Endothelial cell of umbilical vein (primary cell): ENCODE measurements at regions not wholly inside any gene's neighbourhood (a gene's known extent, or its start where the extent isn't known, plus 50 kb on each side); places are given as distances from the start of the nearest gene placed in this dataset.

Source experiments
- BruUV-seq: library from RNA; stranded (reverse); fragments of 400-500 nt; replicated peaks from 2 replicates; lab custom pipeline; 2021; lab: Mats Ljungman, UMichigan
- CTCF ChIA-PET: fragments of 300-600, 350-600 bp; sonication (Branson Sonifier 250); formaldehyde crosslinking; loops from one replicate; lab custom pipeline; 2021; ENCODE audit warnings: antibody characterized with exemption, inconsistent platforms; lab: Charles Lee
- POLR2A ChIA-PET: fragments of 300-600, 350-600 bp; sonication (Branson Sonifier 250); formaldehyde crosslinking; loops from one replicate; lab custom pipeline; 2021; ENCODE audit warnings: antibody characterized with exemption, inconsistent platforms; lab: Charles Lee
- DNase-seq: peaks from one replicate; pipeline ENCODE4 v3.0.0-alpha.2; 2011; ENCODE audit warnings: low read depth, low spot score
- FAIRE-seq: peaks from 2 replicates; lab custom pipeline; 2011; peaks lifted over from hg19 to GRCh38; lab: Jason Lieb, UNC
- H2AFZ ChIP-seq: 2 replicates; pipeline ENCODE4 v1.6.0; 2012; ENCODE audit warnings: low read depth, low read length, control low read depth, inconsistent platforms
- H3K27ac ChIP-seq: 2 replicates; pipeline ENCODE4 v1.5.1; 2011; ENCODE audit warnings: low read depth, mild to moderate bottlenecking, control low read depth, low read length, moderate library complexity; ENCODE audit not compliant: insufficient read depth
- H3K27me3 ChIP-seq, 2 experiments: 2 replicates each; pipeline versions ENCODE4 v1.6.0 to v1.6.1; 2011; ENCODE audit warnings: low read length in 2 of 2, mixed read lengths in 1 of 2; ENCODE audit not compliant: control insufficient read depth in 2 of 2, insufficient read depth in 2 of 2
- H3K36me3 ChIP-seq, 2 experiments: 2 replicates in 1 of 2; 3 replicates in 1 of 2; pipeline ENCODE4 v1.5.1; 2011; ENCODE audit warnings: low read length in 2 of 2, mild to moderate bottlenecking in 1 of 2, moderate library complexity in 1 of 2; ENCODE audit not compliant: control insufficient read depth in 2 of 2, insufficient read depth in 2 of 2; ENCODE audit errors: extremely low read depth in 1 of 2
- H3K4me1 ChIP-seq: 3 replicates; pipeline ENCODE4 v1.5.1; 2011; ENCODE audit warnings: mild to moderate bottlenecking, low read length; ENCODE audit not compliant: control insufficient read depth, insufficient read depth; ENCODE audit errors: extremely low read depth
- H3K4me2 ChIP-seq: 2 replicates; pipeline ENCODE4 v1.6.1; 2011; ENCODE audit warnings: low read length, control low read depth, mixed read lengths; ENCODE audit not compliant: insufficient read depth
- H3K4me3 ChIP-seq, 3 experiments: fragments of 200-600 bp in 1 of 3; sonication (generic), shearing (Covaris generic) in 1 of 3; replicated peaks in 1 of 3; 2 replicates each; pipeline ENCODE4 v1.5.1; 2011 to 2016; ENCODE audit warnings: control low read depth in 3 of 3, low read length in 3 of 3, mild to moderate bottlenecking in 2 of 3, inconsistent platforms in 1 of 3, low read depth in 1 of 3, moderate library complexity in 1 of 3; ENCODE audit not compliant: insufficient read depth in 1 of 3
- H3K79me2 ChIP-seq: 2 replicates; pipeline ENCODE4 v1.6.0; 2012; ENCODE audit warnings: low read length, inconsistent platforms; ENCODE audit not compliant: control insufficient read depth, insufficient read depth
- H3K9ac ChIP-seq: replicated peaks from 2 replicates; pipeline ENCODE3; 2011; ENCODE audit warnings: low read length, control low read depth; ENCODE audit not compliant: insufficient read depth; ENCODE audit errors: extremely low read depth
- H3K9me1 ChIP-seq: replicated peaks from 3 replicates; pipeline ENCODE4 v1.6.0; 2011; ENCODE audit warnings: mild to moderate bottlenecking, low read length; ENCODE audit not compliant: control insufficient read depth, insufficient read depth; ENCODE audit errors: extremely low read depth
- H3K9me3 ChIP-seq: replicated peaks from 2 replicates; pipeline ENCODE4 v1.5.1; 2012; ENCODE audit warnings: low read length, inconsistent platforms; ENCODE audit not compliant: control insufficient read depth, insufficient read depth
- H4K20me1 ChIP-seq: replicated peaks from 2 replicates; pipeline ENCODE3; 2011; ENCODE audit warnings: mild to moderate bottlenecking, low read length; ENCODE audit not compliant: control insufficient read depth, insufficient read depth; ENCODE audit errors: extremely low read depth
- EZH2 ChIP-seq: IDR thresholded peaks from 2 replicates; pipeline ENCODE4 v1.6.1; 2012; ENCODE audit warnings: borderline replicate concordance, low read depth, mild to moderate bottlenecking, moderate library complexity, low read length, inconsistent platforms; ENCODE audit not compliant: severe bottlenecking
- FOS ChIP-seq: IDR thresholded peaks from 2 replicates; pipeline ENCODE4 v1.6.1; 2011; ENCODE audit warnings: mild to moderate bottlenecking, low read length, moderate library complexity, borderline replicate concordance; ENCODE audit not compliant: insufficient read depth
- GATA2 ChIP-seq: IDR thresholded peaks from 2 replicates; pipeline ENCODE4 v1.7.0; 2011; ENCODE audit warnings: low read depth, mild to moderate bottlenecking, moderate library complexity, mixed read lengths, low read length; ENCODE audit not compliant: insufficient read length, insufficient read depth
- JUN ChIP-seq: IDR thresholded peaks from 2 replicates; pipeline ENCODE4 v1.6.1; 2011; ENCODE audit warnings: borderline replicate concordance, low read depth; ENCODE audit not compliant: insufficient read length, insufficient read depth
- MYC ChIP-seq: IDR thresholded peaks from one replicate; pipeline ENCODE4 v1.6.1; 2011; ENCODE audit warnings: mild to moderate bottlenecking, low read depth, low read length
- POLR2A ChIP-seq: IDR thresholded peaks from 2 replicates; pipeline ENCODE4 v1.6.1; 2012; ENCODE audit warnings: low read depth, mild to moderate bottlenecking, control low read depth, low read length
- POLR2AphosphoS5 ChIP-seq: IDR thresholded peaks from 2 replicates; pipeline ENCODE4 v1.6.1; 2012; ENCODE audit warnings: low read depth, mild to moderate bottlenecking, control low read depth, low read length, moderate library complexity; ENCODE audit not compliant: insufficient read depth
- dilution Hi-C: fragments of 300-500 bp; cut with MboI; formaldehyde crosslinking; loops from one replicate; pipeline ENCODE4 v1.15.0; 2019; ENCODE audit warnings: low sequenced_read_pairs; ENCODE audit not compliant: extremely low pct_ligation_motif_present
- intact Hi-C: fragments of 100-400 bp; cut with micrococcal nuclease; formaldehyde crosslinking; loops from one replicate; pipeline ENCODE4 v1.10.0; 2022
- TF ChIP-seq, protein P1 (sequence below), 2 donors: IDR thresholded peaks; 1 replicate in 1 of 2; 2 replicates in 1 of 2; pipeline ENCODE4 v1.5.1; 2011; ENCODE audit warnings: low read length in 2 of 2, mild to moderate bottlenecking in 2 of 2, moderate library complexity in 2 of 2, control low read depth in 1 of 2, inconsistent platforms in 1 of 2, low read depth in 1 of 2; ENCODE audit not compliant: insufficient read depth in 1 of 2; ENCODE audit errors: extremely low read depth in 1 of 2
- TF ChIP-seq, protein P2 (sequence below): IDR thresholded peaks from 2 replicates; pipeline ENCODE4 v1.6.1; 2011; ENCODE audit not compliant: insufficient read depth, insufficient read length

DNA sequence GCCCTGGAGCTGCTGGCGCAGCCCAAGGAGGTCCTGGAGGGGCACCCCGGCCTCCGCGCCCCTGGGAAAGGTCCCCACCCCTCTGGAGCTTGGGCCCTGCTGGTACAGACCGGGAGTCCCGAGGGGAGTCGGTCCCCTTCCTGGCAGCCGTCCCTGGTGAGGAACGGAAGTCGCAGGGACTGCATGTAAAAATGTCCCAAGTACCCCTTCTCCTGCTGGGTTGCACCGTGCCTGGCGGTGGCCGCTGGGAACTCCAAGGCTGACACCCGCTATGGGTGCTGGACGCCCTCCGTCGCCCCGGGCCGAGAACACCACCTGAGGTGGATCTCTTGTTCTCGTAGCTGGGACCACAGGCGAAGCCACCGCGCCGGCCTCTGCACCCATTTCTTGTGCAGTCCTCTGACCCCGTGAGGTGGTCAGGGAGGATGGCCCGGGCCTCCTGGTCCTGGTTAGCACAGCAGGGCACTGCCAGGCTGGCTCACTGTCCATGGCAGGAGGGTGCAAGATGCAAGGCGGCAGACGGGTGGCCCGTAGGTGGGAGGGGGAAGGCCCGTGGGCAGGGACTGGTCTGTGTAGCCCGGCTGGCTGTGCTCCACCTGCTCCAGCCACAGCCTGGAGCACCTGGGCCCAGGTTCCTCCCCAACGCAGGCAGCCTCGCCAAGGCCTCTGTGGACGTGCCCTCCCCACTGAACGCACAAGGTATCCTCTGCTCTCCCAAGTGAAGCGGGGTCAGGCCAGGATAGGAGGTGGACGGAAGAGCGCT is 165.2 kb downstream of the IGLL1 start:
- H3K9me3 ChIP-seq = no peaks in the 10 kb centered on the region
- no peak overlapping the region for H3K9ac ChIP-seq
- no peak overlapping the region for H2AFZ ChIP-seq
- dilution Hi-C loops (no loop called here), intact Hi-C loops (no loop called here)
- H3K4me1 ChIP-seq = no peaks in the 10 kb centered on the region
- POLR2A ChIA-PET = no interaction called here
- BruUV-seq = no TSS peak
- no peak overlapping the region for H3K4me3 ChIP-seq
- H3K79me2 ChIP-seq = no peaks in the 10 kb centered on the region
- H3K36me3 ChIP-seq = no peaks in the 10 kb centered on the region
- no peak for TF ChIP-seq POLR2A
- TF ChIP-seq GATA2 = no peak
- TF ChIP-seq, protein P1, sequence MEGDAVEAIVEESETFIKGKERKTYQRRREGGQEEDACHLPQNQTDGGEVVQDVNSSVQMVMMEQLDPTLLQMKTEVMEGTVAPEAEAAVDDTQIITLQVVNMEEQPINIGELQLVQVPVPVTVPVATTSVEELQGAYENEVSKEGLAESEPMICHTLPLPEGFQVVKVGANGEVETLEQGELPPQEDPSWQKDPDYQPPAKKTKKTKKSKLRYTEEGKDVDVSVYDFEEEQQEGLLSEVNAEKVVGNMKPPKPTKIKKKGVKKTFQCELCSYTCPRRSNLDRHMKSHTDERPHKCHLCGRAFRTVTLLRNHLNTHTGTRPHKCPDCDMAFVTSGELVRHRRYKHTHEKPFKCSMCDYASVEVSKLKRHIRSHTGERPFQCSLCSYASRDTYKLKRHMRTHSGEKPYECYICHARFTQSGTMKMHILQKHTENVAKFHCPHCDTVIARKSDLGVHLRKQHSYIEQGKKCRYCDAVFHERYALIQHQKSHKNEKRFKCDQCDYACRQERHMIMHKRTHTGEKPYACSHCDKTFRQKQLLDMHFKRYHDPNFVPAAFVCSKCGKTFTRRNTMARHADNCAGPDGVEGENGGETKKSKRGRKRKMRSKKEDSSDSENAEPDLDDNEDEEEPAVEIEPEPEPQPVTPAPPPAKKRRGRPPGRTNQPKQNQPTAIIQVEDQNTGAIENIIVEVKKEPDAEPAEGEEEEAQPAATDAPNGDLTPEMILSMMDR (IDR thresholded peaks at IDR 0.05; ENCODE audit: extremely low read depth in 1 of 2, insufficient read depth in 1 of 2, low read depth in 1 of 2, low read length in 2 of 2) = no peak
- no peak for TF ChIP-seq JUN
- no peak for TF ChIP-seq FOS
- TF ChIP-seq, protein P2, sequence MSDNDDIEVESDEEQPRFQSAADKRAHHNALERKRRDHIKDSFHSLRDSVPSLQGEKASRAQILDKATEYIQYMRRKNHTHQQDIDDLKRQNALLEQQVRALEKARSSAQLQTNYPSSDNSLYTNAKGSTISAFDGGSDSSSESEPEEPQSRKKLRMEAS = no peak
- no peak for TF ChIP-seq MYC
- TF ChIP-seq POLR2AphosphoS5 = no peak
- TF ChIP-seq EZH2 = no peak
- H4K20me1 ChIP-seq = no peaks in the 10 kb centered on the region
- H3K9me1 ChIP-seq = no peaks in the 10 kb centered on the region
- FAIRE-seq (no peak), DNase-seq (no peak)
- no peak overlapping the region for H3K4me2 ChIP-seq
- no peak overlapping the region for H3K27ac ChIP-seq
- CTCF ChIA-PET = interaction anchor here (1.5 kb wide), 1 partner anchor 29 kb away, joined by 3 read pairs; no protein-coding TSS in a partner anchor
- H3K27me3 ChIP-seq = peaks cover 0 to 2% of the 10 kb centered on the region in 2 experiments
